ENCODE measurements at regions not wholly inside any gene's neighbourhood (a gene's known extent, or its start where the extent isn't known, plus 50 kb on each side); places are given as distances from the start of the nearest gene placed in this dataset.

DNA sequence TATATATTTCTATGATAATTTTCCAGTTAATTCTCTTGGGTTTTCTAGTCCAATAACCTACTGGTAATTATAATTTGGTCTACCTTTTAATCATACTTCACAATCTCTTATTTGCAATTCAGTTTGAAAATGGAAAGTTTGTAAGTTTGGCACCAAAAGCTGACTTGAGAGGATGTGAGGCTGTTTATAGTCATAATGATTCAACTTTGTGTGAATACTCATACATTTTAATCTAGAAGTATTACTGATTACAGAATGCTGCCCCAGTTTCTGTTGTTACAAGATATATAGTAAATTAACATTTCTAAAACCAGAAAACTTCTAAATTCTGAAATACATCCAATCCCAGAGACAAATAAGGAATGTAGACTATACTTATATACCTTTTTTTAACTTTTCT is 158.2 kb downstream of the SLC38A4 start:
- no peaks in the 10 kb centered on the region for H3K9me3 ChIP-seq
- Mint-ChIP-seq H3K36me3 (peaks cover 6% of the 10 kb centered on the region), H3K4me3 (no peak overlapping the region), H3K4me1 (peaks cover 0 to 10% (median 10%) of the 10 kb centered on the region in 3 donors), H3K9me3 (peaks cover 0 to 7% (median 3%) of the 10 kb centered on the region in 3 donors), H3K27me3 (no peaks in the 10 kb centered on the region), H3K27ac (no peak overlapping the region)
- DNase-seq (no peak), ATAC-seq (replicated peaks in 1 of 4) (no peak)
- no peaks in the 10 kb centered on the region for H3K27me3 ChIP-seq (replicated peaks in 1 of 2; ENCODE audit: control insufficient read depth in 2 of 2, extremely low read depth in 1 of 2, insufficient read depth in 2 of 2, low read length in 1 of 2)
- no peaks in the 10 kb centered on the region for H3K36me3 ChIP-seq (ENCODE audit: control insufficient read depth in 2 of 2, extremely low read depth in 1 of 2, insufficient read depth in 1 of 2, low read length in 1 of 2)
- POLR2A ChIA-PET = no interaction called here
- CTCF ChIA-PET = interaction anchor here in 1 of 2 donors (0.6 kb wide), 1 partner anchor 470 kb away, joined by 3 read pairs; no protein-coding TSS in a partner anchor
- no peak overlapping the region for H3K4me3 ChIP-seq (ENCODE audit: control insufficient read depth in 1 of 2, extremely low read depth in 1 of 2, low read length in 1 of 2)
- no peaks in the 10 kb centered on the region for H3K4me1 ChIP-seq (ENCODE audit: control insufficient read depth in 1 of 2, extremely low read depth in 1 of 2, insufficient read depth in 2 of 2, low read length in 2 of 2)
- H3K27ac ChIP-seq (ENCODE audit: low read length) = no peak overlapping the region

DNA sequence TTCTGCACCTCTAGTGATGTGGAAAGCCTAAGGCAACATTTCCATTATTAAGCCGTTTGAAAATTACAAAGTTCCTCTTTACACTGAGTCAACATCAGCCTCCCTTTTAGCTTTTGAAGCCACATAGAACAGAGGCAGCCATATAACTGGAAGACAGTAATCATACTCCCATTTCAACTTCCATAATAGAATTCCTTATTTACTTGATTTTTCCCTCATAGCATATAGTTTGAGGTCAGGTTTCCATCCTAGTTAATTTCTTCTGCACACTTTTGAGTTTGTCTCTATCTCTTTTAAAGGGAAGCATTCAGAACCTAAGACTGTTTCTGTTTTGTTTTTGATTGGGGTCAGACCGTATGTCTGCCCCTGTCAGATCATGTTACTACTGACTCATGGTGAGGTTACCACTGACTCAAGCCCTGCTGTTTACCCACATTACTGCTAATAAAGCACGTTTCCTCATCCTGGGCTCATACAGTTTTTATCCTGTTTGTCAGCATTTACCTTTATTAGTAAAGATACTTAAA is 161.0 kb downstream of the SLC38A4 start:
- H3K9me3 ChIP-seq = no peaks in the 10 kb centered on the region
- ChIA-PET POLR2A (no interaction called here), CTCF (no interaction called here)
- no peaks in the 10 kb centered on the region for H3K36me3 ChIP-seq (ENCODE audit: control insufficient read depth in 2 of 2, extremely low read depth in 1 of 2, insufficient read depth in 1 of 2, low read length in 1 of 2)
- no peaks in the 10 kb centered on the region for H3K27me3 ChIP-seq (replicated peaks in 1 of 2; ENCODE audit: control insufficient read depth in 2 of 2, extremely low read depth in 1 of 2, insufficient read depth in 2 of 2, low read length in 1 of 2)
- Mint-ChIP-seq H3K4me3 (no peak overlapping the region), H3K27ac (peak overlapping the region in 1 of 2 donors; percentile 8), H3K36me3 (no peaks in the 10 kb centered on the region), H3K4me1 (peaks cover 19 to 28% (median 26%) of the 10 kb centered on the region in 3 donors), H3K9me3 (peaks cover 0 to under 1% (median 0%) of the 10 kb centered on the region in 3 donors), H3K27me3 (no peaks in the 10 kb centered on the region)
- ATAC-seq (replicated peaks in 1 of 4) = peak in 3 of 4 experiments; percentile 51 to 78 (median 62)
- H3K4me3 ChIP-seq (ENCODE audit: control insufficient read depth in 1 of 2, extremely low read depth in 1 of 2, low read length in 1 of 2) = no peak overlapping the region
- peaks cover 0 to 13% of the 10 kb centered on the region in 2 experiments for H3K4me1 ChIP-seq (ENCODE audit: control insufficient read depth in 1 of 2, extremely low read depth in 1 of 2, insufficient read depth in 2 of 2, low read length in 2 of 2)
- WGBS (ENCODE audit: insufficient coverage) = 25% methylated on average over 1 of the region's 3 CpGs
- H3K27ac ChIP-seq (ENCODE audit: low read length) = no peak overlapping the region
- DNase-seq = no peak

DNA sequence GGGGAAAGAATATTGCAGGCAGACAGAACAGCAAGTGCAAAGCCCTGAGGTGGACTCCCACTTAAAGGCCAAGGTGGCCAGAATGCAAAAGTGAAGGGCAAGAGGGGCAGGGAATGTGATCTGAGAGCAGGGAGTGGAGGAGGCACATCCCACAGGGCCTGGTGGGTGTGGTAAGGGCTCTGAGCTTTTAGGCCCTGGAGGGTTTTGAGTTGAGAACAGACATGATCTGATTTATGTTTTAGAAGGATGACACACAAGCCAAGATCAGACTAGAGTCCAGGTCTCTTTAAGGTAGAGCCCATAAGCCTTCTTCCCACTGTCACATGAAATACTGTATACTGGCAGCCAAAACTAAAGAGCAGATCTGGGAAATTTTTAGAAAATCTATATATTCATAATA is 162.5 kb downstream of the SLC38A4 start:
- Mint-ChIP-seq H3K4me1 (peaks cover 30 to 35% (median 34%) of the 10 kb centered on the region in 3 donors), H3K27me3 (no peaks in the 10 kb centered on the region), H3K36me3 (no peaks in the 10 kb centered on the region), H3K27ac (no peak overlapping the region), H3K4me3 (no peak overlapping the region), H3K9me3 (no peaks in the 10 kb centered on the region)
- no peak overlapping the region for H3K4me3 ChIP-seq (ENCODE audit: control insufficient read depth in 1 of 2, extremely low read depth in 1 of 2, low read length in 1 of 2)
- ChIA-PET POLR2A (no interaction called here), CTCF (no interaction called here)
- H3K9me3 ChIP-seq = no peaks in the 10 kb centered on the region
- ATAC-seq (replicated peaks in 1 of 4) (no peak), DNase-seq (no peak)
- H3K36me3 ChIP-seq (ENCODE audit: control insufficient read depth in 2 of 2, extremely low read depth in 1 of 2, insufficient read depth in 1 of 2, low read length in 1 of 2) = no peaks in the 10 kb centered on the region
- H3K27ac ChIP-seq (ENCODE audit: low read length) = no peak overlapping the region
- H3K4me1 ChIP-seq (ENCODE audit: control insufficient read depth in 1 of 2, extremely low read depth in 1 of 2, insufficient read depth in 2 of 2, low read length in 2 of 2) = peaks cover 0 to 23% of the 10 kb centered on the region in 2 experiments
- H3K27me3 ChIP-seq (replicated peaks in 1 of 2; ENCODE audit: control insufficient read depth in 2 of 2, extremely low read depth in 1 of 2, insufficient read depth in 2 of 2, low read length in 1 of 2) = no peaks in the 10 kb centered on the region

DNA sequence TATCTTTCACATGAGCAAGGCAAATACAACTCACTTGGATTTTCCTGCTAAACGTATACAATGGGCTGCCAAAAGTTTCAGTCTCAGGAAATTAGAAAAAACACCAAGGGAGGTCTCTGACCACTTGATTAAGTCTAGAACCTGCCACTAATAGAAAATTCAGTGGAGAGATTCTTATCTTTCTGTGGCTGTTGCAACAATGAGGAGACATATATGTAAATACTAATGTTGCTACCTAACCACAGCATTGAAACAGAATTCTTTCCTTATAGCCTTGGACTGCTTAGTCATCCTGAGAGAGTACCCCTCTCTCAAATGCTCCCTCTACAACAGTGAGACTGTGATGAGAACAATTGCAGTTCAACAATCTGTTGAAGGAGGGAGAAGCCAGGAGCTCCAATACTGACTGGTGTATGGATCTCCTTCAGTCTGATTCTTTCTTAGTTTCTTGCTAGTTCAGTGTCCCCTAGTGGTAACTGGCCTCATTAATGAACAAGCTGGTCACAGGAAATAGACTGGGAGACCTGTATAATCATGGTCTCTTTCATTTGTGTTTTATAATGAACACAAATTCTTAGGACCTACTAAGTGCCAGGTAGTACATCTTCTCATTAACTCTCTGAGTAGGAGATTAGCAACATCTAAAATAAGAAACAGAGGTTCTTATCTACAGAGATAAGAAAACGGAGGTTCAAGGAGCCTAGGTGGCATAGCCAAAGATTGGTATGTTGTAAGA is 164.5 kb downstream of the SLC38A4 start:
- H3K9me3 Mint-ChIP-seq = no peaks in the 10 kb centered on the region
- Histone ChIP-seq H3K27me3 (replicated peaks in 1 of 2; ENCODE audit: control insufficient read depth in 2 of 2, extremely low read depth in 1 of 2, insufficient read depth in 2 of 2, low read length in 1 of 2) (no peaks in the 10 kb centered on the region), H3K4me3 (ENCODE audit: control insufficient read depth in 1 of 2, extremely low read depth in 1 of 2, low read length in 1 of 2) (no peak overlapping the region), H3K9me3 (no peaks in the 10 kb centered on the region), H3K27ac (ENCODE audit: low read length) (no peak overlapping the region), H3K4me1 (ENCODE audit: control insufficient read depth in 1 of 2, extremely low read depth in 1 of 2, insufficient read depth in 2 of 2, low read length in 2 of 2) (peaks cover 0 to 23% of the 10 kb centered on the region in 2 experiments), H3K36me3 (ENCODE audit: control insufficient read depth in 2 of 2, extremely low read depth in 1 of 2, insufficient read depth in 1 of 2, low read length in 1 of 2) (no peaks in the 10 kb centered on the region)
- H3K4me1 Mint-ChIP-seq = peaks cover 30 to 35% (median 34%) of the 10 kb centered on the region in 3 donors
- H3K36me3 Mint-ChIP-seq = no peaks in the 10 kb centered on the region
- ChIA-PET POLR2A (no interaction called here), CTCF (interaction anchor here (0.9 to 1.6 kb wide), 10 partner anchors 9 to 536 kb away, joined by 3 to 7 read pairs (median 4); no protein-coding TSS in a partner anchor)
- ATAC-seq (replicated peaks in 1 of 4) (peak; percentile 79 to 83 (median 83)), DNase-seq (peak in 5 of 35 experiments; percentile 9 to 67 (median 12))
- no peak overlapping the region for H3K4me3 Mint-ChIP-seq
- H3K27ac Mint-ChIP-seq = no peak overlapping the region
- WGBS (ENCODE audit: insufficient coverage) = no CpG with 5 or more reads among the region's 2 CpGs
- no peaks in the 10 kb centered on the region for H3K27me3 Mint-ChIP-seq

DNA sequence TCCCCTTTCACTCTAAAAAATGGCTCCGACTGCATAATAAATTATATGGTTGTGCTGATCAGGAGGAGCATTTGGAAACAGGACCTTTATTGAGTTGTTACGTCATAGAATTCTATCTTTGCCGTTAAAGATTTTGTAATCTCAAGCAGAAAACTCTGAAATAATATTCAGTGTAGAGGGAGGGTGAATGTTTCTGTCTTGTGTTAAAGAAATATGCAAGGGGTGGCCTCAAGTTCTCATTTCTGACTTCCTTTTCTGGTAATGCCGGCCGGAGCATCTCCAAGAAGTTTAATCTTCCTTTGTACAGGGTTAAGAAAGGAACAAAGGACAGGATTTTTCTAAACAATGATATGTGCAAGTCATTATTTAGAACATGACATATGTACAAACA is 165.1 kb downstream of the SLC38A4 start:
- Histone ChIP-seq H3K9me3 (no peaks in the 10 kb centered on the region), H3K4me1 (ENCODE audit: control insufficient read depth in 1 of 2, extremely low read depth in 1 of 2, insufficient read depth in 2 of 2, low read length in 2 of 2) (peaks cover 0 to 23% of the 10 kb centered on the region in 2 experiments), H3K27me3 (replicated peaks in 1 of 2; ENCODE audit: control insufficient read depth in 2 of 2, extremely low read depth in 1 of 2, insufficient read depth in 2 of 2, low read length in 1 of 2) (no peaks in the 10 kb centered on the region), H3K36me3 (ENCODE audit: control insufficient read depth in 2 of 2, extremely low read depth in 1 of 2, insufficient read depth in 1 of 2, low read length in 1 of 2) (no peaks in the 10 kb centered on the region), H3K4me3 (ENCODE audit: control insufficient read depth in 1 of 2, extremely low read depth in 1 of 2, low read length in 1 of 2) (no peak overlapping the region), H3K27ac (ENCODE audit: low read length) (no peak overlapping the region)
- ATAC-seq (replicated peaks in 1 of 4) (no peak), DNase-seq (no peak)
- no CpG with 5 or more reads among the region's 5 CpGs for WGBS (ENCODE audit: insufficient coverage)
- no peaks in the 10 kb centered on the region for H3K36me3 Mint-ChIP-seq
- no peaks in the 10 kb centered on the region for H3K9me3 Mint-ChIP-seq
- no peaks in the 10 kb centered on the region for H3K27me3 Mint-ChIP-seq
- peak overlapping the region in 1 of 2 donors; percentile 23 for H3K27ac Mint-ChIP-seq
- H3K4me3 Mint-ChIP-seq = no peak overlapping the region
- peaks cover 30 to 35% (median 34%) of the 10 kb centered on the region in 3 donors for H3K4me1 Mint-ChIP-seq
- CTCF ChIA-PET = interaction anchor here (0.9 to 1.1 kb wide), 7 partner anchors 9 to 507 kb away, joined by 3 to 5 read pairs (median 3); no protein-coding TSS in a partner anchor
- POLR2A ChIA-PET = no interaction called here

DNA sequence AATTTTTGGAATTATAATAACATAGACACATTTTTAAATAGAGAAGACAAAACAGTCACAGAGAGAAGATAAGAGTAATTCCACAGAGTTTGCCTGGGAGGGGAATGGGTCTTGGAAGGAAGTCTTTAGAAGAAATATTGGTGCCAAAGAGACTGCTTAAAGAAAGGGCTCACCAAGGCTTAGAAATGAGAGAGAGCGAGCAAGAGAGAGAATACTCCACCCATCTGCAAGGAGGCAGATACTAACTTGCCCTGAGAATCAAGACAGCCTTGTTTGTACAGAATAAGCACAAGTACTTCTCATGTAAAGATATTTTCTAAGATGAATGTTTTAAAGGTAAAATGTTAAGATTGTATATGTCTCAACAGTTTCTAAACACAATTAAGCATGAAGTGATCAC is 165.5 kb downstream of the SLC38A4 start:
- Histone ChIP-seq H3K36me3 (ENCODE audit: control insufficient read depth in 2 of 2, extremely low read depth in 1 of 2, insufficient read depth in 1 of 2, low read length in 1 of 2) (no peaks in the 10 kb centered on the region), H3K4me3 (ENCODE audit: control insufficient read depth in 1 of 2, extremely low read depth in 1 of 2, low read length in 1 of 2) (no peak overlapping the region), H3K9me3 (no peaks in the 10 kb centered on the region), H3K27ac (ENCODE audit: low read length) (no peak overlapping the region), H3K27me3 (replicated peaks in 1 of 2; ENCODE audit: control insufficient read depth in 2 of 2, extremely low read depth in 1 of 2, insufficient read depth in 2 of 2, low read length in 1 of 2) (no peaks in the 10 kb centered on the region), H3K4me1 (ENCODE audit: control insufficient read depth in 1 of 2, extremely low read depth in 1 of 2, insufficient read depth in 2 of 2, low read length in 2 of 2) (peaks cover 0 to 23% of the 10 kb centered on the region in 2 experiments)
- Mint-ChIP-seq H3K36me3 (no peaks in the 10 kb centered on the region), H3K27ac (peak overlapping the region in 1 of 2 donors; percentile 7), H3K9me3 (no peaks in the 10 kb centered on the region), H3K4me1 (peaks cover 30 to 32% (median 31%) of the 10 kb centered on the region in 3 donors), H3K27me3 (no peaks in the 10 kb centered on the region), H3K4me3 (no peak overlapping the region)
- ATAC-seq (replicated peaks in 1 of 4) (no peak), DNase-seq (no peak)
- CTCF ChIA-PET = no interaction called here
- WGBS (ENCODE audit: insufficient coverage) = 100% methylated on average over 1 of the region's 1 CpG
- POLR2A ChIA-PET = no interaction called here
